LNCaP clone FGC (cell line): ENCODE measurements at regions not wholly inside any gene's neighbourhood (a gene's known extent, or its start where the extent isn't known, plus 50 kb on each side); places are given as distances from the start of the nearest gene placed in this dataset.

Experiments used
- DNase-seq: peaks from one replicate; pipeline ENCODE4 v3.0.0-alpha.2; 2011; ENCODE audit warnings: low read depth
- H3K4me3 ChIP-seq: 2 replicates; pipeline ENCODE4 v1.5.1; 2011; ENCODE audit warnings: mild to moderate bottlenecking, low read depth, low read length, control low read depth
- TF ChIP-seq, protein P1 (sequence below): IDR thresholded peaks from 2 replicates; pipeline ENCODE4 v1.5.1; 2012; ENCODE audit warnings: mild to moderate bottlenecking; ENCODE audit not compliant: control insufficient read depth, insufficient read depth; ENCODE audit errors: extremely low read depth

GRCh38 chr22:27456696-27457503 is 344.7 kb downstream of the MN1 start:
- DNase-seq: no peak

DNA sequence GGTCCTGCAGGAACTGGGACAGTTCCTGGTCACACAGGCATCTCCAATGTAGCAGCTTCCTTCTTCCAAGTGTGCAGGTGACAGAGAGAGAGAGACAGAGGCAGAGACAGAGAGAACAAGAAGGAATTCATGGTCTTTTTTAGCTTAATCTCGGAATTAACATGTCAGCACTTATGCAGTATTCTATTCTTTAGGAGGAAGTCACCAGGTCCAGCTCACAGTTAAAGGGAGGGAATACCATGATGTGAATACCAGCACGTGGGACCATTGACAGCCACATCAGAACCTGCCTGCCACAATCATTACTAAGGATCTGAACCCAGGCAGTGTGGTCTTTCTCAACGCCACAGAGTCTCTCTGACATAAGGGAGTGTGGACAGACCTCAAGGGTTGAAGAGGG is 341.6 kb downstream of the MN1 start:
- no peak overlapping the region for H3K4me3 ChIP-seq
- no peak for DNase-seq
- TF ChIP-seq, protein P1, sequence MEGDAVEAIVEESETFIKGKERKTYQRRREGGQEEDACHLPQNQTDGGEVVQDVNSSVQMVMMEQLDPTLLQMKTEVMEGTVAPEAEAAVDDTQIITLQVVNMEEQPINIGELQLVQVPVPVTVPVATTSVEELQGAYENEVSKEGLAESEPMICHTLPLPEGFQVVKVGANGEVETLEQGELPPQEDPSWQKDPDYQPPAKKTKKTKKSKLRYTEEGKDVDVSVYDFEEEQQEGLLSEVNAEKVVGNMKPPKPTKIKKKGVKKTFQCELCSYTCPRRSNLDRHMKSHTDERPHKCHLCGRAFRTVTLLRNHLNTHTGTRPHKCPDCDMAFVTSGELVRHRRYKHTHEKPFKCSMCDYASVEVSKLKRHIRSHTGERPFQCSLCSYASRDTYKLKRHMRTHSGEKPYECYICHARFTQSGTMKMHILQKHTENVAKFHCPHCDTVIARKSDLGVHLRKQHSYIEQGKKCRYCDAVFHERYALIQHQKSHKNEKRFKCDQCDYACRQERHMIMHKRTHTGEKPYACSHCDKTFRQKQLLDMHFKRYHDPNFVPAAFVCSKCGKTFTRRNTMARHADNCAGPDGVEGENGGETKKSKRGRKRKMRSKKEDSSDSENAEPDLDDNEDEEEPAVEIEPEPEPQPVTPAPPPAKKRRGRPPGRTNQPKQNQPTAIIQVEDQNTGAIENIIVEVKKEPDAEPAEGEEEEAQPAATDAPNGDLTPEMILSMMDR: no peak

More at GRCh38 chr22:27456696-27457503, 344.7 kb downstream of the MN1 start:
- no peak overlapping the region for H3K4me3 ChIP-seq
- TF ChIP-seq, protein P1: no peak

DNA sequence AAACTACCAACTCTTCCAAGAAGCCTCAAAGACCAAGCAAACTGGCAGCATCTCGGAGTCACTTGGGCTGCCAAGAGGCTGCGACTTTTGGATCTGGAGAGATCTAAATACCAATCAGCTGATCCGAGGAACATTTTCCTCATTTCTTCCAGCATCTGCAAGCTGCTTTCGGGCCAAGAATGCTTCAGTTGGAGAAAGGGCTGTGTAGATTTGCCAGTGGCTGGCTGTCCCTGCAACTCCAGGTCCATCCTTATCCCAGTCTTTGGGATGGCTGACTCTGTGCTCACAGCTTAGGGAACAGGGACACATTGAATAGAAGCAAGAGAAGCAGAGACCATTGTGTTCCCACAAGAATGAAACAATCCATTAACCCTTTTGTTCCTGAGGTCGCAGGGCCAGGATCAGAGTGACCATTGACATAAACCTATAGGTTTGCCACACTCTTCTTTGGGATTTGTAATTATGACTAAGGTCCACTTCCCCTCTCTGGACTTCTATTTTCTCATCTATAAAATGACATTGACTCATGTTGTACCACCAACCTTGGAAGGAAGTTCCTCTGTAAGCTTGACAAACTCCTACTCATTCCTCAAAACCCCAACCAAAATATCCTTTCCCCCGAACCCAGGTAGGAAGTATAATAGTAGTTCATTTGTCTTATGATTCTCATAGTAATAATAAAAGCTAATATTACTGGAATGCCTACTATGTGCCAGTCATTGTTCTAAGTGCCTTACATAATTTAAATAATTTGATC is 340.8 kb downstream of the MN1 start:
- no peak overlapping the region for H3K4me3 ChIP-seq
- TF ChIP-seq, protein P1: no peak
- DNase-seq: no peak

GRCh38 chr22:27461470-27461869 is 340.1 kb downstream of the MN1 start:
- no peak for DNase-seq
- TF ChIP-seq, protein P1: no peak
- no peak overlapping the region for H3K4me3 ChIP-seq

- TF ChIP-seq, protein P1: no peak
- H3K4me3 ChIP-seq: no peak overlapping the region
- DNase-seq: no peak
Observed at GRCh38 chr22:27462190-27462589, 339.4 kb downstream of the MN1 start.

GRCh38 chr22:27463121-27463660 is 338.4 kb downstream of the MN1 start:
- TF ChIP-seq, protein P1: no peak
- DNase-seq: peak; percentile 6
- no peak overlapping the region for H3K4me3 ChIP-seq
